ENCODE measurements at regions not wholly inside any gene's neighbourhood (a gene's known extent, or its start where the extent isn't known, plus 50 kb on each side); places are given as distances from the start of the nearest gene placed in this dataset.

DNA sequence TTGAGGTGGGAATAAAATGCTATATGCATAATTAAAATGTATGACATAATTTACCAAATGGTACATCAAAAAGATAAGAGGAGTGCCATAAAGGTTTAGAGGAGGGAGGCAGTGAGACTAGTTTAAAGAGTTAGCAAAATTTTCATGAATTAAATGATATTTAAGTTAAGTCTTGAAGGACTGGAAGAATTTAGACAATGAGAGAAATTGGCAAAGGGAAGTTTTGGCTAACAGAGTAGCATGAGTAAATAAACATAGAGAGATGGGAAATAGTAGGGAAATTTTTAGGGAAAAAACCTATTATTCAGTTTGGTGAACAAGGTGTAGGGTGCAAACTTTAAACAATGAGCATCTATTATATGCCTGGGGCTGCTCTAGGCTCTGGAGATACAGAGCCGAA, 68.8 kb downstream of the CAVIN2 start:
- intact Hi-C loops (cut with DNase I; ENCODE audit: low total_unique reads), result no loop called here
- TF ChIP-seq POLR2A (IDR thresholded peaks at IDR 0.05), result no peak
- TF ChIP-seq, protein P1, sequence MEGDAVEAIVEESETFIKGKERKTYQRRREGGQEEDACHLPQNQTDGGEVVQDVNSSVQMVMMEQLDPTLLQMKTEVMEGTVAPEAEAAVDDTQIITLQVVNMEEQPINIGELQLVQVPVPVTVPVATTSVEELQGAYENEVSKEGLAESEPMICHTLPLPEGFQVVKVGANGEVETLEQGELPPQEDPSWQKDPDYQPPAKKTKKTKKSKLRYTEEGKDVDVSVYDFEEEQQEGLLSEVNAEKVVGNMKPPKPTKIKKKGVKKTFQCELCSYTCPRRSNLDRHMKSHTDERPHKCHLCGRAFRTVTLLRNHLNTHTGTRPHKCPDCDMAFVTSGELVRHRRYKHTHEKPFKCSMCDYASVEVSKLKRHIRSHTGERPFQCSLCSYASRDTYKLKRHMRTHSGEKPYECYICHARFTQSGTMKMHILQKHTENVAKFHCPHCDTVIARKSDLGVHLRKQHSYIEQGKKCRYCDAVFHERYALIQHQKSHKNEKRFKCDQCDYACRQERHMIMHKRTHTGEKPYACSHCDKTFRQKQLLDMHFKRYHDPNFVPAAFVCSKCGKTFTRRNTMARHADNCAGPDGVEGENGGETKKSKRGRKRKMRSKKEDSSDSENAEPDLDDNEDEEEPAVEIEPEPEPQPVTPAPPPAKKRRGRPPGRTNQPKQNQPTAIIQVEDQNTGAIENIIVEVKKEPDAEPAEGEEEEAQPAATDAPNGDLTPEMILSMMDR (IDR thresholded peaks at IDR 0.05 in 4 of 5, conservative IDR thresholded peaks at IDR 0.05 in 1 of 5), result no peak
- Histone ChIP-seq H3K27ac (no peak overlapping the region), H3K36me3 (no peaks in the 10 kb centered on the region), H3K4me1 (no peaks in the 10 kb centered on the region), H3K27me3 (no peaks in the 10 kb centered on the region), H3K4me3 (no peak overlapping the region), H3K9me3 (no peaks in the 10 kb centered on the region)
- in situ Hi-C loops (cut with MboI; ENCODE audit: low sequenced_read_pairs in 4 of 4), result no loop called here
- DNase-seq, result no peak
- ATAC-seq, result no peak

DNA sequence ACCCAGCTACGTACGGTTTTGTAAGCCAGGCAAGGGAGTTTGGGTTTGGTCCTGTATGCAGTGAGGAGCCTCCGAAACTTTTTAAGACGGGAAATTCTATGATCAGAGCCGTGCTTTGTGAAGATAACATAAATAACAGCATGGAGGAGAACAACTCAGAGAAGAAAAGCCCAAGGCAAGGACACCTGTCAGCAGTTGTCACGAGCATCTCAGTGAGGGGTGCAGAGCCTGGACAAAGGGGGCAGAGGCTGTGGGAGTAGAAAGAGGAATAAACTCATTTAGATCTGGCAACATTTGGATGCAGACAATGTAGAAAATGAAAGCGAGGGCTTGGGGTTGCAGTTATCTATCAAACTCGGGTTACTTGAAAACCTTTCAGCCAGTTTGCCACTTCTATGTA, 64.5 kb downstream of the CAVIN2 start:
- Histone ChIP-seq H3K27ac (no peak overlapping the region), H3K9me3 (no peaks in the 10 kb centered on the region), H3K4me3 (no peak overlapping the region), H3K4me1 (no peaks in the 10 kb centered on the region), H3K36me3 (no peaks in the 10 kb centered on the region), H3K27me3 (no peaks in the 10 kb centered on the region)
- ATAC-seq (no peak), DNase-seq (no peak)
- intact Hi-C loops (cut with DNase I; ENCODE audit: low total_unique reads) (no loop called here), in situ Hi-C loops (cut with MboI; ENCODE audit: low sequenced_read_pairs in 4 of 4) (no loop called here)
- TF ChIP-seq, protein P1 (IDR thresholded peaks at IDR 0.05 in 4 of 5, conservative IDR thresholded peaks at IDR 0.05 in 1 of 5), result no peak
- no peak for TF ChIP-seq POLR2A (IDR thresholded peaks at IDR 0.05)

DNA sequence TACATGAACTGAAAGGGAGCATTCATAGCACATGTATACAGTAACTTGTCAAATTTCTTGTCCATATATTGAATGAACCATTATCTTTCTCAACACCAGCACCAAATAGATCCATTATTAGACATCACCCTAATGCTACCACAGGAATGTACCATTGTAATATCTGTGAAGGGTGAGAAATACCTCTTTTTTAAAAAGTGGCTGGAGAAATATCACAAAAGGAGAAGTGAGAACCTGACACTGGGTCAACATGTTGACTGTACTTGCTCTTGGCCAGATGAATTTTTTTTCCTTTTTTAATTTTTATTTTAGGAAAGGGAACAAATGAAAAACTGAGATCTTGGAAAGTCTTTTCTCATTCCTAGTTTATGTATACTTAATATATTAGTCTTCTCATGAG, 63.5 kb downstream of the CAVIN2 start:
- no peak for TF ChIP-seq POLR2A (IDR thresholded peaks at IDR 0.05)
- TF ChIP-seq, protein P1 (IDR thresholded peaks at IDR 0.05 in 4 of 5, conservative IDR thresholded peaks at IDR 0.05 in 1 of 5), result no peak
- Histone ChIP-seq H3K4me3 (no peak overlapping the region), H3K4me1 (no peaks in the 10 kb centered on the region), H3K27me3 (no peaks in the 10 kb centered on the region), H3K27ac (no peak overlapping the region), H3K36me3 (no peaks in the 10 kb centered on the region), H3K9me3 (no peaks in the 10 kb centered on the region)
- ATAC-seq, result no peak
- DNase-seq, result no peak
- intact Hi-C loops (cut with DNase I; ENCODE audit: low total_unique reads), result no loop called here
- in situ Hi-C loops (cut with MboI; ENCODE audit: low sequenced_read_pairs in 4 of 4), result no loop called here
